Hepatocyte (in vitro differentiated cells): ENCODE measurements at regions not wholly inside any gene's neighbourhood (a gene's known extent, or its start where the extent isn't known, plus 50 kb on each side); places are given as distances from the start of the nearest gene placed in this dataset.

ENCODE experiments used
- DNase-seq: peaks from one replicate; pipeline ENCODE4 v3.0.0-alpha.2; 2016; ENCODE audit warnings: low spot score
- H2AFZ ChIP-seq: fragments of 200-600 bp; sonication (generic); 2 replicates; pipeline ENCODE4 v1.6.0; 2016; ENCODE audit warnings: antibody characterized with exemption, mild to moderate bottlenecking
- H3K27ac ChIP-seq: fragments of 200-600 bp; sonication (generic); 2 replicates; pipeline ENCODE4 v1.5.1; 2016; ENCODE audit warnings: mild to moderate bottlenecking
- H3K27me3 ChIP-seq: fragments of 200-600 bp; sonication (generic); 2 replicates; pipeline ENCODE4 v1.6.1; 2016
- H3K36me3 ChIP-seq: fragments of 200-600 bp; sonication (generic); replicated peaks from 2 replicates; pipeline ENCODE4 v1.5.1; 2016; ENCODE audit warnings: low read depth; ENCODE audit not compliant: insufficient read depth
- H3K4me1 ChIP-seq: fragments of 200-600 bp; sonication (generic); 2 replicates; pipeline ENCODE4 v1.5.1; 2016; ENCODE audit warnings: mild to moderate bottlenecking, moderate library complexity; ENCODE audit not compliant: insufficient read depth
- H3K4me2 ChIP-seq: fragments of 200-600 bp; sonication (generic); 2 replicates; pipeline ENCODE4 v1.6.0; 2016
- H3K4me3 ChIP-seq: fragments of 200-600 bp; sonication (generic); 2 replicates; pipeline ENCODE4 v1.5.1; 2016; ENCODE audit warnings: mild to moderate bottlenecking
- H3K79me2 ChIP-seq: fragments of 200-600 bp; sonication (generic); 2 replicates; pipeline ENCODE4 v1.6.0; 2017; ENCODE audit warnings: mild to moderate bottlenecking
- H3K9me2 ChIP-seq: fragments of 200-600 bp; sonication (generic); replicated peaks from 2 replicates; pipeline ENCODE4 v1.6.0; 2017; ENCODE audit warnings: mild to moderate bottlenecking; ENCODE audit not compliant: insufficient read depth
- H3K9me3 ChIP-seq: fragments of 200-600 bp; sonication (generic); 2 replicates; pipeline ENCODE4 v1.5.1; 2016; ENCODE audit warnings: low read depth, mild to moderate bottlenecking
- H4K20me1 ChIP-seq: fragments of 200-600 bp; sonication (generic); 2 replicates; pipeline ENCODE4 v1.6.0; 2016; ENCODE audit warnings: mild to moderate bottlenecking; ENCODE audit not compliant: insufficient read depth, poor library complexity, severe bottlenecking
- CTCF ChIP-seq: fragments of 200-600 bp; sonication (generic); IDR thresholded peaks from 2 replicates; pipeline ENCODE4 v1.5.1; 2016; ENCODE audit warnings: antibody characterized with exemption, mild to moderate bottlenecking; ENCODE audit not compliant: poor library complexity
- EZH2 ChIP-seq: fragments of 200-600 bp; sonication (generic); IDR thresholded peaks from 2 replicates; pipeline ENCODE4 v1.6.1; 2016; ENCODE audit warnings: antibody characterized with exemption, mild to moderate bottlenecking, borderline replicate concordance
- EZH2phosphoT487 ChIP-seq: fragments of 200-600 bp; sonication (generic); IDR thresholded peaks from one replicate; pipeline ENCODE4 v1.6.1; 2018; ENCODE audit warnings: antibody characterized with exemption, mild to moderate bottlenecking, low read depth, moderate library complexity; ENCODE audit not compliant: unreplicated experiment, severe bottlenecking
- WGBS: methylation state at CpG from one replicate; pipeline ENCODE4 v1.1.6; 2016; ENCODE audit warnings: low lambda C conversion rate; ENCODE audit errors: missing lambda C conversion rate; 5-methylcytosine and 5-hydroxymethylcytosine counted together

GRCh38 chr20:7291946-7292345, 524.5 kb downstream of the BMP2 start:
- TF ChIP-seq CTCF = no peak
- TF ChIP-seq EZH2 = no peak
- TF ChIP-seq EZH2phosphoT487 = no peak
- no peak for DNase-seq

DNA sequence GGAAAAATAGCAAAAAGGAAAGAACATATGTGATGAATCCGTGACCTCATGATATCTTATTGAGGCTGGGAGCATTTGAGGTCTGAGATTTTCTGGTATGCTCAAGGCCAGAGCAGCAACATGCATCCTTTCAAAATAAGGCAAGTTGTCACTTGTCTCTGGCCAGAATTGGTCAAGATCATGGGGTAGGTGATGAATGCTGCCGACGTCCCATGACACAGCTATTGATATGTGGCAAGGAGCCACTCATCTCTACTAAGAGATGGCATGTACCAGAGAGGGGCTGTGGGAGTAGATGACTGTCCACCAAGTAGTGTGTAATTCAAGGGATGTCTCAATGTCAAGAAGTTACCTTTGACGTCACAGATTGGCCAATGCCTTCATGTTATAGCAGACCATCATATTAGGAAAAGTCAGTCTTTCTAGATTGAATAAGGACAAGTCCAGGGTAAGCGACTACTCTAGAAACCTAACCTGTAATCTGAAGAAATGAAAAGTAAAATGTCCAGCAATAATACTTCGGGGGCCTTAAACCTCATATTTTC, 527.4 kb downstream of the BMP2 start:
- H3K9me3 ChIP-seq = no peaks in the 10 kb centered on the region
- H3K4me3 ChIP-seq = no peak overlapping the region
- no peaks in the 10 kb centered on the region for H3K9me2 ChIP-seq
- whole genome bisulfite sequencing = 95% methylated on average over 6 of the region's 6 CpGs
- H3K4me1 ChIP-seq = no peaks in the 10 kb centered on the region
- H3K4me2 ChIP-seq = no peak overlapping the region
- no peaks in the 10 kb centered on the region for H3K79me2 ChIP-seq
- TF ChIP-seq EZH2 (no peak), EZH2phosphoT487 (no peak), CTCF (no peak)
- H4K20me1 ChIP-seq = no peaks in the 10 kb centered on the region
- H3K27ac ChIP-seq = no peak overlapping the region
- DNase-seq = no peak
- H2AFZ ChIP-seq = no peak overlapping the region
- no peaks in the 10 kb centered on the region for H3K36me3 ChIP-seq
- no peaks in the 10 kb centered on the region for H3K27me3 ChIP-seq

More at GRCh38 chr20:7291946-7292345, 524.5 kb downstream of the BMP2 start:
- Histone ChIP-seq H3K4me3 (no peak overlapping the region), H3K79me2 (no peaks in the 10 kb centered on the region), H2AFZ (no peak overlapping the region), H3K9me2 (no peaks in the 10 kb centered on the region), H3K4me1 (no peaks in the 10 kb centered on the region), H3K27ac (no peak overlapping the region), H3K4me2 (peak overlapping the region; percentile 15), H3K27me3 (no peaks in the 10 kb centered on the region), H3K9me3 (no peaks in the 10 kb centered on the region), H3K36me3 (no peaks in the 10 kb centered on the region), H4K20me1 (no peaks in the 10 kb centered on the region)

DNA sequence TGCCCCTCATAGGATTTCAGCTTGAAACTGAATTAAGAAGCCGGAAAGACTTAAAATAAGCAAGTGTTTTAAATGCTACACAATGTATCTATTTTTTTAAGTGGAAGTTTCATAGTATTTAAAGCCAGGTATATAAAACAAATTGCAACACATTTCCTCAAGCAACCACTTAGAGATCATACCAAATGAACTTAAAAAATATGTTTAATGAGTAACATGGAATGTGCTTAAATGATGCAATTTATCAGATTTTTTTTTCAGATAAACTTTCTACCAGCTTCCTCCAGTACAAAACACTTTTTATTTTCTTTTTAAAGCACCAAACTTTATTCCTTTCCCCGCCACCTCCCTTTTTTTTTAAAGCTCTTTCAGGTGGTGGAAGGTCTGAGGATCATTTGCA, 534.3 kb downstream of the BMP2 start:
- no peak for TF ChIP-seq EZH2phosphoT487
- no peak for TF ChIP-seq EZH2
- TF ChIP-seq CTCF = no peak
- H4K20me1 ChIP-seq = no peaks in the 10 kb centered on the region

GRCh38 chr20:7302250-7302649, 534.8 kb downstream of the BMP2 start:
- no peak for DNase-seq
- Histone ChIP-seq H2AFZ (no peak overlapping the region), H3K4me1 (no peaks in the 10 kb centered on the region), H3K4me3 (no peak overlapping the region), H3K9me2 (no peaks in the 10 kb centered on the region), H4K20me1 (no peaks in the 10 kb centered on the region), H3K9me3 (no peaks in the 10 kb centered on the region), H3K27me3 (no peaks in the 10 kb centered on the region), H3K4me2 (no peak overlapping the region), H3K27ac (no peak overlapping the region), H3K36me3 (no peaks in the 10 kb centered on the region), H3K79me2 (no peaks in the 10 kb centered on the region)
- no peak for TF ChIP-seq EZH2
- TF ChIP-seq EZH2phosphoT487 = no peak
- no peak for TF ChIP-seq CTCF
- WGBS = 55% methylated on average over 2 of the region's 2 CpGs

More for the DNA sequence above, 534.3 kb downstream of the BMP2 start:
- Histone ChIP-seq H3K4me2 (no peak overlapping the region), H3K27ac (no peak overlapping the region), H3K79me2 (no peaks in the 10 kb centered on the region), H3K4me1 (no peaks in the 10 kb centered on the region), H3K4me3 (no peak overlapping the region), H3K9me2 (no peaks in the 10 kb centered on the region), H3K36me3 (no peaks in the 10 kb centered on the region), H3K27me3 (no peaks in the 10 kb centered on the region), H2AFZ (no peak overlapping the region), H3K9me3 (no peaks in the 10 kb centered on the region)
- WGBS = 94% methylated on average over 2 of the region's 2 CpGs
- no peak for DNase-seq
